CD4-positive, CD25-positive, alpha-beta regulatory T cell (primary cell): ENCODE measurements at regions not wholly inside any gene's neighbourhood (a gene's known extent, or its start where the extent isn't known, plus 50 kb on each side); places are given as distances from the start of the nearest gene placed in this dataset.
A peak's percentile ranks its signal among the peaks of the same experiment; 100 is the strongest.

Experiments
- ATAC-seq, 2 donors: fragments of 150-1000 bp; cut with Tn5 transposase; one replicate each; pipeline ENCODE4 v1.10.0; 2021; ENCODE audit warnings: low read depth in 2 of 2, moderate number of reproducible peaks in 2 of 2, moderate library complexity in 1 of 2
- DNase-seq, 3 donors: peaks; one replicate each; pipeline versions ENCODE4 v3.0.0 to v3.0.0-alpha.2; 2012 to 2022; ENCODE audit warnings: mixed read lengths in 1 of 3
- H3K27ac ChIP-seq: one replicate; pipeline ENCODE4 v1.7.0; 2013; ENCODE audit warnings: mild to moderate bottlenecking, low read length; ENCODE audit not compliant: insufficient read depth, poor library complexity, severe bottlenecking
- H3K27me3 ChIP-seq: one replicate; pipeline ENCODE4 v1.7.0; 2013; ENCODE audit warnings: low read length; ENCODE audit not compliant: control insufficient read depth, insufficient read depth
- H3K36me3 ChIP-seq: one replicate; pipeline ENCODE4 v1.7.0; 2013; ENCODE audit warnings: mild to moderate bottlenecking, low read length, moderate library complexity; ENCODE audit not compliant: control insufficient read depth, insufficient read depth
- H3K4me1 ChIP-seq: 2 replicates; pipeline ENCODE4 v1.7.0; 2013; ENCODE audit warnings: mild to moderate bottlenecking, low read length; ENCODE audit not compliant: insufficient read depth, control insufficient read depth, poor library complexity, severe bottlenecking
- H3K4me3 ChIP-seq: one replicate; pipeline ENCODE4 v1.7.0; 2013; ENCODE audit warnings: low read depth, mild to moderate bottlenecking, low read length, moderate library complexity
- H3K9me3 ChIP-seq, 2 experiments: 1 replicate in 1 of 2; 2 replicates in 1 of 2; pipeline ENCODE4 v1.7.0; 2013; ENCODE audit warnings: low read length in 2 of 2, mild to moderate bottlenecking in 1 of 2, moderate library complexity in 1 of 2; ENCODE audit not compliant: control insufficient read depth in 2 of 2
- H3K27ac Mint-ChIP-seq, 3 donors: one replicate each; pipeline ENCODE4 v1.8.0; 2020 to 2022; ENCODE audit warnings: mild to moderate bottlenecking in 3 of 3, mixed read lengths in 3 of 3, moderate library complexity in 2 of 3
- H3K27me3 Mint-ChIP-seq: one replicate; pipeline ENCODE4 v1.8.0; 2022; ENCODE audit warnings: mild to moderate bottlenecking, mixed read lengths
- H3K36me3 Mint-ChIP-seq: one replicate; pipeline ENCODE4 v1.8.0; 2020; ENCODE audit warnings: mixed read lengths
- H3K4me1 Mint-ChIP-seq, 4 donors: one replicate each; pipeline ENCODE4 v1.8.0; 2020 to 2022; ENCODE audit warnings: mixed read lengths in 4 of 4, mild to moderate bottlenecking in 1 of 4
- H3K4me3 Mint-ChIP-seq, 4 donors: one replicate each; pipeline ENCODE4 v1.8.0; 2020 to 2022; ENCODE audit warnings: mild to moderate bottlenecking in 4 of 4, mixed read lengths in 4 of 4, moderate library complexity in 3 of 4
- H3K9me3 Mint-ChIP-seq, 7 donors: one replicate each; pipeline ENCODE4 v1.8.0; 2020 to 2022; ENCODE audit warnings: mixed read lengths in 7 of 7, mild to moderate bottlenecking in 3 of 7, moderate library complexity in 2 of 7

GRCh38 chr18:54679318-54680149 is 88.5 kb downstream of the DYNAP start:
- Mint-ChIP-seq H3K36me3 (no peaks in the 10 kb centered on the region), H3K9me3 (no peaks in the 10 kb centered on the region), H3K4me1 (no peaks in the 10 kb centered on the region), H3K27ac (no peak overlapping the region), H3K27me3 (peaks cover 12% of the 10 kb centered on the region), H3K4me3 (no peak overlapping the region)
- Histone ChIP-seq H3K4me3 (no peak overlapping the region), H3K9me3 (no peaks in the 10 kb centered on the region), H3K27ac (no peak overlapping the region), H3K27me3 (no peaks in the 10 kb centered on the region), H3K36me3 (no peaks in the 10 kb centered on the region), H3K4me1 (no peaks in the 10 kb centered on the region)
- ATAC-seq (no peak), DNase-seq (peak in 1 of 3 donors; percentile 6)

- no peaks in the 10 kb centered on the region for H3K4me1 Mint-ChIP-seq
- no peaks in the 10 kb centered on the region for H3K9me3 Mint-ChIP-seq
- Histone ChIP-seq H3K9me3 (no peaks in the 10 kb centered on the region), H3K27ac (no peak overlapping the region), H3K36me3 (no peaks in the 10 kb centered on the region), H3K4me3 (no peak overlapping the region), H3K4me1 (no peaks in the 10 kb centered on the region), H3K27me3 (peaks cover 2% of the 10 kb centered on the region)
- H3K36me3 Mint-ChIP-seq, result no peaks in the 10 kb centered on the region
- ATAC-seq (no peak), DNase-seq (no peak)
- no peak overlapping the region for H3K27ac Mint-ChIP-seq
- no peak overlapping the region for H3K4me3 Mint-ChIP-seq
- peaks cover 5% of the 10 kb centered on the region for H3K27me3 Mint-ChIP-seq
Measured at GRCh38 chr18:54684784-54685183, 93.7 kb downstream of the DYNAP start.

- Mint-ChIP-seq H3K27ac (no peak overlapping the region), H3K36me3 (no peaks in the 10 kb centered on the region), H3K9me3 (no peaks in the 10 kb centered on the region), H3K4me1 (no peaks in the 10 kb centered on the region), H3K27me3 (no peaks in the 10 kb centered on the region), H3K4me3 (no peak overlapping the region)
- H3K4me1 ChIP-seq, result no peaks in the 10 kb centered on the region
- ATAC-seq, result no peak
- H3K27me3 ChIP-seq, result peaks cover 2% of the 10 kb centered on the region
- no peak for DNase-seq
- no peak overlapping the region for H3K27ac ChIP-seq
- no peaks in the 10 kb centered on the region for H3K9me3 ChIP-seq
- H3K36me3 ChIP-seq, result no peaks in the 10 kb centered on the region
- H3K4me3 ChIP-seq, result no peak overlapping the region
Measured at GRCh38 chr18:54689319-54689718, 98.3 kb downstream of the DYNAP start.

- H3K36me3 Mint-ChIP-seq, result no peaks in the 10 kb centered on the region
- no peak overlapping the region for H3K27ac ChIP-seq
Measured at GRCh38 chr18:54690198-54690597, 99.2 kb downstream of the DYNAP start.

GRCh38 chr18:54692463-54692862 is 101.4 kb downstream of the DYNAP start:
- Histone ChIP-seq H3K9me3 (no peaks in the 10 kb centered on the region), H3K4me1 (no peaks in the 10 kb centered on the region), H3K27ac (no peak overlapping the region), H3K27me3 (no peaks in the 10 kb centered on the region), H3K4me3 (no peak overlapping the region), H3K36me3 (no peaks in the 10 kb centered on the region)
- ATAC-seq, result no peak
- H3K36me3 Mint-ChIP-seq, result no peaks in the 10 kb centered on the region
- DNase-seq, result no peak
- peaks cover 0 to 4% (median 0%) of the 10 kb centered on the region in 7 donors for H3K9me3 Mint-ChIP-seq
- H3K27ac Mint-ChIP-seq, result no peak overlapping the region
- no peaks in the 10 kb centered on the region for H3K4me1 Mint-ChIP-seq
- H3K27me3 Mint-ChIP-seq, result no peaks in the 10 kb centered on the region
- H3K4me3 Mint-ChIP-seq, result no peak overlapping the region

More at GRCh38 chr18:54690198-54690597, 99.2 kb downstream of the DYNAP start:
- Mint-ChIP-seq H3K4me3 (no peak overlapping the region), H3K27me3 (no peaks in the 10 kb centered on the region), H3K9me3 (peaks cover 0 to 4% (median 0%) of the 10 kb centered on the region in 7 donors), H3K4me1 (no peaks in the 10 kb centered on the region), H3K27ac (no peak overlapping the region)
- peaks cover 2% of the 10 kb centered on the region for H3K27me3 ChIP-seq
- H3K4me3 ChIP-seq, result no peak overlapping the region
- DNase-seq (no peak), ATAC-seq (no peak)
- no peaks in the 10 kb centered on the region for H3K4me1 ChIP-seq
- H3K36me3 ChIP-seq, result no peaks in the 10 kb centered on the region
- no peaks in the 10 kb centered on the region for H3K9me3 ChIP-seq

- Histone ChIP-seq H3K4me1 (no peaks in the 10 kb centered on the region), H3K36me3 (no peaks in the 10 kb centered on the region), H3K9me3 (no peaks in the 10 kb centered on the region), H3K4me3 (no peak overlapping the region), H3K27me3 (no peaks in the 10 kb centered on the region), H3K27ac (no peak overlapping the region)
- Mint-ChIP-seq H3K36me3 (no peaks in the 10 kb centered on the region), H3K9me3 (peaks cover 0 to 5% (median 0%) of the 10 kb centered on the region in 7 donors), H3K4me1 (no peaks in the 10 kb centered on the region), H3K4me3 (no peak overlapping the region), H3K27ac (no peak overlapping the region), H3K27me3 (peaks cover 5% of the 10 kb centered on the region)
- DNase-seq (no peak), ATAC-seq (no peak)
Measured at GRCh38 chr18:54696616-54697293, 105.7 kb downstream of the DYNAP start.

- no peak overlapping the region for H3K27ac ChIP-seq
- H3K9me3 ChIP-seq, result no peaks in the 10 kb centered on the region
- DNase-seq, result no peak
- no peaks in the 10 kb centered on the region for H3K36me3 ChIP-seq
- no peaks in the 10 kb centered on the region for H3K4me1 ChIP-seq
- Mint-ChIP-seq H3K4me1 (no peaks in the 10 kb centered on the region), H3K27me3 (peaks cover 5% of the 10 kb centered on the region), H3K9me3 (peaks cover 0 to 3% (median 0%) of the 10 kb centered on the region in 7 donors), H3K4me3 (peak overlapping the region in 1 of 4 donors; percentile 64), H3K36me3 (no peaks in the 10 kb centered on the region), H3K27ac (no peak overlapping the region)
- no peaks in the 10 kb centered on the region for H3K27me3 ChIP-seq
- no peak for ATAC-seq
- no peak overlapping the region for H3K4me3 ChIP-seq
Measured at GRCh38 chr18:54700580-54700979, 109.5 kb downstream of the DYNAP start.
